SK-MEL-5 (cell line): ENCODE measurements at regions not wholly inside any gene's neighbourhood (a gene's known extent, or its start where the extent isn't known, plus 50 kb on each side); places are given as distances from the start of the nearest gene placed in this dataset.

ENCODE experiments used
- DNase-seq: peaks from one replicate; pipeline ENCODE4 v3.0.0-alpha.2; 2016; ENCODE audit warnings: low read depth, low spot score
- in situ Hi-C: cut with HindIII; loops from 2 replicates; pipeline ENCODE4 v1.10.0; 2016; ENCODE audit warnings: low sequenced_read_pairs, high pct_unique_total_duplicates, low pct_unique_long_range_greater_than_20kb

DNA sequence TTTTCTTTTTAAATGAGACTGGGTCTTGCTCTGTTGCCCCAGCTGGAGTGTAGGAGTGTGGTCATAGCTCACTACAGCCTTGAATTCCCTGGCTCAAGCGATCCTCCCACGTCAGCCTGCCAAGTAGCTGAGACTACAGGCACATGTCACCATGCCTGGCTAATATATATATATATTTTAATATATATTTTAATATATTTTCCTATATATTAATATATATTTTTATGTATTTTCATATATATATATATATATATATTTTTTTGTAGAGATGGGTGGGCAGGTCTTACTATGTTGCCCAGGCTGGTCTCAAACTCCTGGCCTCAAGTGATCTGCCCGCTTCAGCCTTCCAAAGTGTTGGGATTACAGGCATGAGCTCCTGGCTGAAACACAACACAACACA lies 144.5 kb upstream of the GATA6 start:
- in situ Hi-C loops, result no loop called here
- DNase-seq, result no peak

DNA sequence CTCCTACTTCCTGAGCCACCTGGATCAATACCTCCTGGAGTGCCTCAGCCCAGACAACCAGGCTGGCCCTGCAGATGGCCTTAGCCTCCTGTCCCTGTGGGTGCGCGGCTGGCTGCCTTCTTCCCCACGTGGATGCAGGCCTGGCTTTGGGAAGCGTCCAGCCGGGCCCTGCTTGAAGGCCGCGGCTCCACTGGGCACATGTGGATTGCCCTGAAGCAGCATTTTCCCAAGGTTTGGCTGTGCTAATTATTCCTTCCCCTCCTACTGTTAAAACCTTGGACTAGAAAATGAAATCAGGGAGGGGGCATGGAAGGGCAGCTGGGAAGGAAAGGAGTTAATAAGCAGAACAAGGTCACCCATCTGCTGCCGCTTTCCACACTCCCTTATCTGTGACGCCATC lies 143.0 kb upstream of the GATA6 start:
- DNase-seq, result no peak
- in situ Hi-C loops, result no loop called here

DNA sequence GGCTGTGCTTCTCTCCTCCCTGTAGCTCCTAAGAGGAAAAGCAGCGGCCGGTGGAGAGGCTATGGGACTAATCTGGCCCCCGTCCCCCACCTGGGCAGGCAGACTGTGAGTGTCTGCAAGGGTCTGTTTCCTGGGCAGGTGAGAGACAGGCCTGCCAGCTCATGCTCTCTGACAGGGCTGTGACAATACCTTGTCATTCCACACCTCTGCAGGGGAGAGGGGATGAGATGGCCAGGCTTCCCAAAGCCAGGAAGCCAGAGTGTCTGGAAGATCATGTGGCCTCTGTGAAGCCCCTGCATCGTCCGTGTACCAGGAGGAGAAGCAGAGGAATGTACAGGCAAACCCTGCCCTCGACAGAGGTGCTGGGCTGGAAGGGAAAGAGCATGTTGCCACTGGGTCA lies 142.5 kb upstream of the GATA6 start:
- DNase-seq, result no peak
- in situ Hi-C loops, result no loop called here

DNA sequence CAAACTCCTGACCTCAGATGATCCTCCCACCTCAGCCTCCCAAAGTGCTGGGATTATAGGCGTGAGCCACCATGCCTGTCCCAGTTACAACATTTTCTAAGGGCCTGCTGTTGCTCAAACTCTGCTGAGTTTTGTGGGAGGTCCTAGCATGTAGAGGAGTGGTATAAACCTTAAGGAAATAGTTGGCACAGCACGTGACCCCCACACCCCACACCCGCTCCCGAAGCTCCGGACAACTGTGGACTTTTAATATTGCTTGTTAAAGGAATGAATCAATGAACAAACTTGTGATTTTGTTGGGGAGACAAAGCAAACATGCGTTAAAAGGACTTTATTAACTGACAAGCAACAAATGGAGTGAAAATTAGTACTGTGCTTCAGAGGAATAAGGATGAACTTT lies 137.8 kb upstream of the GATA6 start:
- DNase-seq, result no peak

DNA sequence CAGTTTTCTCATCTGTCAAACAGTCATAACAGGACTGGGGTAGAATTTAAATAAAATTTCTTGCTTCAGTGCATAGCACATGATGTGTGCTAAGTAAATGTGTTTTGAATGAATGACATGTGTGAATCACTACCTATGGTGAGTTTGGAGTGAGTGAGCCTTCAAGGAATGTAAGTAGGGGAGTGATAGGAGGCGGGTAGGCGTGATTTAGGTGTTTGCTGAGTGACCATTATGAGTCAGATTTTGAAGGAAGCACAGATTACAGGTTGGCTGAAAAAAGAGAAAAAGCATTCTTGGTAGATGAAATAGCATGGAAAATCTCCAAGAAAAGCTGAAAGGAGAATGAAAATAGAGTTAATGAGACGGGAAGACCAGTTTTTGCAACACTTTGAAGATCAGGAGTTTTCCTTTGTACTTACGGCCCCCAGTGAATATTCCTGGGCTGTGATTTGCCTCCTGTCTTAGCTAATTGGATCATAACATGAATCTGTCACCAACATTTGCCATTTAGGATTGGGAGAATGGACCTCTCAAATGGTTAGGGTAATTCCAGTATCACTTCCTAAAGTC lies 136.9 kb upstream of the GATA6 start:
- no peak for DNase-seq
- in situ Hi-C loops, result no loop called here

More for the DNA sequence above, 137.8 kb upstream of the GATA6 start:
- in situ Hi-C loops, result no loop called here

DNA sequence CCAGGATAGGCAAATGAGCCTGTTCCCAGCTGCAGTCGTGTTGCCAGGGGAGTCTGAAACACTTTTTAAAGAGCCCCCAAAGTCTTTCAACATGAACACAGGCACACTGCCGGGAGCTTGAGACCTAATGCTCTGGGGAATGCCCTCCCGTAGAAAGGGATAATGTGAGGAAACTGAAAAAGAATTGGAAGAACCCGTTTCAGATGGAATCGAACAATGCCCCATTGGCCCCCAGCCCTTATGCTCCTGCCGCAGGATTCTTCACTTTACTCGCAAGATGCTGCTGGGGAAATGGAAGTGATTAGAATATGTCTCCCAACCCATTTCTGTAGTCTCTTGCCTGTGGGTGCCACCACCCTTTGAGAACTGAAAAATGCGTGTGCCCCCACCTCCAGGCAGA lies 136.3 kb upstream of the GATA6 start:
- in situ Hi-C loops, result no loop called here
- no peak for DNase-seq

DNA sequence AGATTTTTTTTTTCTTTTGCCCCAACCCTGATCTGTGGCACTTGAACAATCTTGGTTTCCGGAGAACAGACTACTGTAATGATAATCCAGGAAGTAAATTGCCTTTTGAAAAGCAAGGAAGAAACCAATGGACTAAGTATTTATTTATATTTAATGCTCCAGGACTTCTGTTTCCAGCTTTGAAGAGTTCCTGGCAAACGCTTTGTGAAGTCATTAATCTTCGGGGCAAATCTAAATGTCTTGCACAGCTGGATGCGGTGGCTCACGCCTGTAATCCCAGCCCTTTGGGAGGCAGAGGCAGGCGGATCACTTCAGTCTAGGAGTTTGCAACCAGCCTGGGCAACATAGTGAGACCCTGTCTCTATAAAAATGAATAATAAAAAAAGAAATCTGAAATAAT lies 135.1 kb upstream of the GATA6 start:
- in situ Hi-C loops, result no loop called here
- no peak for DNase-seq

DNA sequence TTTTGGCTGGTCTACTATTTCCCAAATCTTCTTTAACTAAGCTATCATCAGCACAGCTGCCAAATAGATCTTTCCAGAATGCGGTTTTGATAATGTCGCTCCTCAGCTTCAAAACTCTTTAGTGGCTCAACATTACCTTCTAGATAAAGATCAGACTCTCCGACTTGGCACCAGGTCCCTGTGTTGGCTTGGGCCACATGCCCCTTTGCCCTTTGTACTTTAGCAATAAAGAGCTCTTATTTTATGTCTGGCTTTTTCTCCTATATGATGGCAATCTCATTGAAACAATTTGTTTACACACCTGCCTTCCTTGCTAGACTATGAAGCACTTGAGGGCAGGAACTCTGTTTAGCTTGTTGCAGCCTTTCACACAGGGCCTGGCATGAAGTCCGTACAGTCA lies 128.9 kb upstream of the GATA6 start:
- DNase-seq, result no peak
- in situ Hi-C loops, result no loop called here

DNA sequence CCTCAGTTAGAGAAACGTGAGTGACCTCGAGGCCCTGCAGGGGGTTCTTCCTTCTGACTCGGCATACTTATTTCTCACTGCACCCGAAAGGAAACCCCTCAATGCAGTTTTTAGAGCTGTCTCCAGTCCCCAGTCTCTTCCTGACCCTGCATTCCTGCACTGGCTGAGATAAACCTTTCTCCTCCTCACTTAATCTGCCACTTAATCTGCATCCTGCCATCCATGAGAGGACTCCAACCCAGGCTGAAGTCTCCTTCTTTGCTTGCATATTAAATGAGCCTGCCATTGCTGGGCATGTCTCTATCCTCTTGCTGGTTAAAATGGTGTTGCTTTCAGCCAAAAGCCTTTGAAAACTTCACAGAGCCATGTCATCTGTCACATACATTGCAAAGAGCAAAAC lies 125.6 kb upstream of the GATA6 start:
- in situ Hi-C loops, result no loop called here
- no peak for DNase-seq

DNA sequence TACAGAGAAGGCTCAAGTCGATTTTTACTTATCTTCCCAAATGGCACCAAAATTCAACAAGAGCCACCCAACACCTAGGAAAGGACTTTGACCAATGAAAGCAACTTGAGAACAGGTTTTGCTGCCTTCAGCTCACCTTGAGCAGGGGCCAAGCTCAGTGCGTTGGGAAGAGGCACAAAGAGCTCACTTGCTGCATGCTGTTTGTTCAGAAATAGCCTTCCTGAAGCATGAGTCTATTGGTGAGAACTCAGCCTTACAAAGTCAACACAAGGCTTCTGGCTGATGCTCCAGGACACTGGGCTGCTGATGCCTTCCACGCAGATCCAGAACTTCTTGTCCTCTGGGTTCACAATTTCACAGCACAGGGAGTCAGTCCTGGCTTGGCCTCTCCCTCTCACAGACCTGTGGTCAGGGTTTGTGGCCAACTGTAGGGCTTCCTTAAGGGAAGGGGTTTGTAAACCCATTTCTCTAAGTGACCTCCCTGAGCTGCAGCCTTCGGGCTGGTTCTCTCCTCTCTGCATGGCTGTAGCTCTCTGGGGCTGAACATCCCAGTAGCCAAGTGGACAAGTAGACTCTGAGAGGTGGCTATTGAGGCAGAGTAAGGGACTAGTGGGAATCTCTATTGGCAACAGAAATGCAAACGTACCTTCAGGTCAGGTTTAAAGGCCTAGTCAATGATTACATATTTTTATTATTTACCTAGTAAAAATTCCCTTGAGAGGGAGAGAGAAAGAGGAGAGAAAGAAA lies 124.7 kb upstream of the GATA6 start:
- in situ Hi-C loops, result no loop called here
- DNase-seq, result no peak

DNA sequence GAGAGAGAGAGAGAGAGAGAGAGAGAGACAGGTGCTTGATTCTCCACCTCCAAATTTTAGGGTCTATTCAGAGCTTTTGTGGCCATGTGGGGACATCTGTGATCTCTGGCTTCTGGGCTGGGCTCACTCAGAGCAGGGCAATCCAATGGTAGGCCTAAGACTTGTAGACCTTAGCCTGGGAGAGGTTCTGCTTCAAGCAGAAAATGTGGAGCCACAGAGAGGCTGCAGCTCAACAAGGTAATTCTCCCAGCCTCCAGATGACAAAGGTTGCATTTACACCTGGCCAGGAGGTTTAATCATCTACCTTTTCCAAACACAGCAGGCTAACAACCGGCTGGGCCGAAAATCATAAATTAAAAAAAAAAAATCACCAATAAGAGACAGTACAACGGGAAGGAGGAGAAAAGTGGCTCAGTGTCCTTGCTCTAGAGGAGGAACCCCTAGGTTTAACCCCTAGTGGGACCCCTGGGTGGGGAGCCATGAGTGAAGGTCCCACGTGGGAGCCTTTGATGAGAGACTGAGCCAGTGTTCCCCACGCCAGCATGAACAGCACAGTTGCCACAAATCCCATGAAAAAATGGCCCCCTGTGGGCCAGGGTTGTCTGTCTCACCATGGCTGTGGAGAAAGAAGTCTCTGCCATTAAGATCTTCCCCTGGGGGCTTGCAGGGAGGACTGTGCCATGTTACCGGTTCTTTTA lies 124.0 kb upstream of the GATA6 start:
- in situ Hi-C loops, result no loop called here
- no peak for DNase-seq

DNA sequence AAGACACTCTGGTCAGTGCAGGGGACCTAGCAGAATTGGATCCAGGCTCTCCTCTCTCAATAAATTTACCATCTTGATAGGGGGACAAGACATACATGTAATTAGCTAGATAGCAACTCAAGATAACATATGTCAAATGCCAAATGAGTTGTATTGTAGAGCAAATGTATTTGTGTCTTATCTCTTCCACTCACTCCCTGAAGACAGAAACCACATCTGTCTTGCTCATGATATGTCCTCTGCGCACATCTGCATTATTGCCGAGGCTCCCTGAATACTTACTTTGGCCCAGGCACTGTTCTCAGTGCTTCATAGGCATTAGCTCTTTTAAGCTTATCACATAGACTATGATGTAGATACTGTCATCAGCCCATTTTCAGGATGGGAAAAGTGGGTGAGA lies 122.9 kb upstream of the GATA6 start:
- DNase-seq, result no peak
- in situ Hi-C loops, result no loop called here

DNA sequence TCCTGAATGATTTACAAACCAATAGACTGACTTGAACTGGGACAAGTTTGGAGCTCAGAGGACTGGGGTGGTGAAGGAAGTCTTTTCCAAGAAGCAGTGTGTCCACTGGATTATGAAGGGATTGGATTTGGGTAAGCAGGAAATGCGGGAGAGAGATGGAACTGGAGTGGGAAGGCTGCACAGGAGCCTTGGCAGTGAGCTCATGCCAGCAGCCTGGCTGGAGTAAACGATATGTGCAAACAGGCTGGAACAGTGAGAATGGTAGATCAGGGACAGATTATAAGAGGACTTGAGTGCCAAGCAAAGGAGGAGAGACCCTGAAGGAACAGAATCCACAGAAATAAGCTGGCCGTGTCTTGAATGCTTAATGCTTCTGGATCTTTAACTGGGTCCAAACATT lies 121.9 kb upstream of the GATA6 start:
- in situ Hi-C loops, result no loop called here

DNA sequence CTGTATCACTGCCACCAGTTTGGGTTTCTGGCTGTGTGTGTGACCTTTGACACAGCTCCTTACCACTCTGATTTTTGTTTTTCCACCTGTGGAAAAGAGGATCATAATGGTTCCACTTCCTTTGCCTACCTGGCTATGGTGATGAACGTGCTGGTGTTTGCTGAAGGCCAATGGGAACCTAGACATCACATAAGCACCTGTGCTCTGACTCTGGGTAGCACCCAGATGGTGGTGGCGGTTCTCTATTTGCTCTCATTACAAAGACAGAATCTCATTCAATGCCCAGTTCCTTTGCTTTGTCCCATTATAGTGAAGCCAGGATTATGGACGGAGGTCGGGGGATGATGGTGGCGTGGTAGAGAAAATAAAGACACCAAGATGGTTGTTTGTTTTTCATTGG lies 121.2 kb upstream of the GATA6 start:
- in situ Hi-C loops, result no loop called here

More for the DNA sequence above, 121.9 kb upstream of the GATA6 start:
- DNase-seq, result no peak

DNA sequence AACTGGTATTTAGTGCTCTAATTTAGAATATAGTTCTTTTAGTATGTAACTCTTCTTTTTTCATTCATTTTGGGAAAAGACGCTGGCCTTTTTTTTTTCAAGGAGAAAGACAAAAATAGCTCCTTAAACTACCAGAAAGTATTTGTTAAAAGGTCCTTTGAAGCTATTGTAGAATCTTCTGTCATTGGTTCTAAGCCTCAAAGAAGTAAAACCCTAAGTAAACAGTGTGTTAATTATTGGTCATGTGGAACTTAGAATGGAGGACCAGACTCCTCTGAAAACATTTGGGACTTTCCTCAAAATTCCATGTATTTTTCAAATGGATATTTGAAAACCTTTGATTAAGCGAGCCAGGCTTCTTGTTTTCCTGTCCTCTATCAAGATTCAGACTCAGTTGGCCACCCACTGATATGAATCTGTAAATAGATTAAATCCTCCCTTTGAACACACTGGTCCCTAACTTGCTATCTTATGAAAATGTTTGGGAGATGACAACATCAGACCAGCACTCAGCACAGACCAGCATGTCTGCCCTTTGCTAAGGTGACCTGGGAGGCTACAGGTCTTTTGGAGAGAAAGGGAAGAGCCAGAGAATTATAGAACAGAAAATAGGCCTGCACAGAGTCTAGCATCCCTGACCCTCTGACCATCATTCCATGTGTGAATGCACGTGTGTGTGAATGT lies 120.3 kb upstream of the GATA6 start:
- no peak for DNase-seq
- in situ Hi-C loops, result no loop called here

More for the DNA sequence above, 121.2 kb upstream of the GATA6 start:
- no peak for DNase-seq

DNA sequence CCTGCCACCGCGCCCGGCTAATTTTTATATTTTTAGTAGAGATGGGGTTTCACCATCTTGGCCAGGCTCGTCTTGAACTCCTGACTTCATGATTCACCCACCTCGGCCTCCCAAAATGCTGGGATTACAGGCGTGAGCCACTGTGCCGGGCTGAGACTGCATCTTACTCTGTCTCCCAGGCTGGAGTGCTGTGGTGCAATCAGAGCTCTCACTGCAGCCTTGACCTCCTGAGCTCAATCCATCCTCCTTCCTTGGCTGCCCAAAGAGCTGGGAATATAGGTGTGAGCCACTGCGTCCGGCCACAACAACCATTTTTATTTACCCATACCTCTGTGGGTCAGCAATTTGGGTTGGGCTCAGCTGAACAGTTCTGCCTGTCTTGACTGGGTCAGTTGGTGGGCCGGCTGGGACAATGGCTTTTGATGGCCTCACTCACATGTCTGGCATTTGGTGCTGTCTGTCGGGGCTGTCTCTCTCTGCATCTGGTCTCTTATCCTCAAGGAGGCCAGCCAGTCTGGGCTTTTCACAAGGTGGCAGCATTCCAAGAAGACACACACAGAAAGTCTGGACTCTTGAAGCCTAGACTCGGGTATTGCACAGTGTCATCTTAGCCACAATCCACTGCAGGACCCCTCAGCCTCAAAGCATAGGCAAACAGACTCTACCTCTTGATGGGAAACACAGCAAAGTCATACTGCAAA lies 116.8 kb upstream of the GATA6 start:
- in situ Hi-C loops, result no loop called here
- DNase-seq, result no peak

DNA sequence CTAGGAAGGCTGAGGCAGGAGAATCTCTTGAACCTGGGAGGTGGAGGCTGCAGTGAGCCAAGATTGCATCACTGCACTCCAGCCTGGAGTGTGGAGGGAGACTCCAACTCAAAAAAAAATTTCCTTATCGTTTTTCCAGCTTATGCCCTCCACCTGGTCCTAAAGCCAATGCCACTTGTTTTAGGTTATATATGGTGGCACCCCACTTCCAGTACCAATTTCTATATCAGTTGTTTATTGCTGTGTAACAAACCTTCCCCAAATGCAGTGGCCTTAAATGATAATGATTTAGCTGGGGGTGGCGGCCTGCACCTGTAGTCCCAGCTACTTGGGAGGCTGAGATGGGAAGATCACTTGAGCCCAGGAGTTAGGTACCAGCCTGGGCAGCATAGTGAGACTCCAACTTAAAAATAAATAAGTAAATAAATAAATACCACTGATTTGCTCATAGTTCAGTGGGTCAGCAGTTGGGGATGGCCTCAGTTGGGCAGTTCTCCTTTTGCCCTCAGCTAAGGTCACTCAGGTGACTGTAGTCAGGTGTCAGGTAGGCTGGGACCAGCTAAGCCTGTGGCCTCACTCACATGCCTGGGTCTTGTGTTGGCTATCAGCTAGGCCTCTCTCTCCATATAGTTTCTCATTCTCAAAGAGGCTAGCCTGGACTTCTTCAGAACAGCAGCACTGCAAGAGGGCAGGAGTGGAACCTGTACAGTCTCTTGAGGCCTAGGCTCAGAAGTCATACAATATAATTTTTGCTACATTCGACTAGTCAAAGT lies 113.7 kb upstream of the GATA6 start:
- in situ Hi-C loops, result no loop called here
- no peak for DNase-seq
